GM21576 (cell line): ENCODE measurements at regions not wholly inside any gene's neighbourhood (a gene's known extent, or its start where the extent isn't known, plus 50 kb on each side); places are given as distances from the start of the nearest gene placed in this dataset.
"Not testable (repeated sequence)": the region's sequence is repeated elsewhere in the genome, so short reads cannot be mapped to it uniquely, and the experiment has no call there.

ENCODE experiments used
- ATAC-seq: cut with Tn5 transposase; IDR thresholded peaks from one replicate; pipeline ENCODE4 v1.9.1; 2021; ENCODE audit warnings: mild to moderate bottlenecking, moderate library complexity; ENCODE audit not compliant: unreplicated experiment

DNA sequence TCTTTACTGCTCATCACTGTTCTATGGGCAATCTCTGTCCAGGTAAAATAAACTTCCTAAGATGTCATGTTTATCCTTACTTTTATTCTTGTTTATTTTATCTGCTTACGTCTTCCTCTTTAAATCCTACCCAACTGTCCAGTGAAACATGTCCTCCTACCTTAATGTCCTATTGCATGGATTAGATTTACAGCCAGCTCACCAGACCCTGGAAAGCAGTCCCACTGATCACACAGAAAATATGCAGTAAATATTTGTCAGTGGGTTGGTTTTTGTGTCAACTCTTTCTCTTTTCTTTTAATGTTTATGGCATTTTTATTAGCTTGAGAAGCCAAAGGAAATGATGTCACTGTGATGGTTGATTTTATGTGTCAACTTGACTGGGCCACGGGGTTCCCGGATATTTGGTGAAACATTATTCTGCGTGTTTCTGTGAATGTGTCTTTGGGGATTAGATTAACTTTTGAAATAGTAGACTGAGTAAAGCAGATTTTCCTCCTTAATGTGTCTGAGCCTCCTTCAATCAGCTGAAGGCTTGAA lies 258.3 kb downstream of the SRGAP2C start:
- no peak for ATAC-seq

DNA sequence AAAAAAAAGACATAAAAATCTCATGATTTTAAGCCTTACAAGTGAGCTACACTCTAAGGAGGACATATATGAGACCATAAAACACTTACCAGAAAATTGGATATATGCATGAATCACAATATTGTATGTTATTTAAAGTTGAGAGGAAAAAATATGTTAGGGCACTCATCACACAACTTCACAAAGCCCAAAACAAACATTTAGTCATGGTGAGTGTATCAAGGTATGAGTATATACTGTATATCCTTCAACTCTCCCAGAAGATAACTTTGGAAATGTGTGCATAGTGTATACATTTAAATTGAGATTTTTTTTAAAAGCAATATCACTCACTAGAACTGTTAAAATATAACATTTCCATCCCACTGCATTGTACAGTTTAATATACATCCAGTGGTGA lies 259.3 kb downstream of the SRGAP2C start:
- ATAC-seq = no peak

DNA sequence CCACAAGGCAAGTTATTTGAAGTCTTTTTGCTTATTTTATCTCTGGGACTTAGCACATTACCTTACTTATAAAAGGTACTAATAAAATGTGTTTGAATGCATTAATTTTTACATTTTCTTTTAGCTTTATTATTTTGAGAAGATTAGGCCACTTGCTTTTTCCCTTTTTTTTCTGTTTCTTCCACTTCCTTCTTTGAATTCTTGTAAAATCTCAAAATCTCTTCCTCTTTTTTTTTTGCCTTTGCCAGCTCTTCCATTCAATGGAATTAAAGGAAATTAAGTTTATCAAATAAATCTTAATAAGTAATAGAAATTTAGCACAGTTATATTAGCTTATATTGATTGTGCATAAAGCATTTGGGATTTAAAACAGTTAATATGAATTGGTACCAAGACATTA lies 260.9 kb downstream of the SRGAP2C start:
- ATAC-seq = no peak

GRCh38 chr1:121447280-121447923 lies 262.6 kb downstream of the SRGAP2C start:
- ATAC-seq = not testable (repeated sequence)

DNA sequence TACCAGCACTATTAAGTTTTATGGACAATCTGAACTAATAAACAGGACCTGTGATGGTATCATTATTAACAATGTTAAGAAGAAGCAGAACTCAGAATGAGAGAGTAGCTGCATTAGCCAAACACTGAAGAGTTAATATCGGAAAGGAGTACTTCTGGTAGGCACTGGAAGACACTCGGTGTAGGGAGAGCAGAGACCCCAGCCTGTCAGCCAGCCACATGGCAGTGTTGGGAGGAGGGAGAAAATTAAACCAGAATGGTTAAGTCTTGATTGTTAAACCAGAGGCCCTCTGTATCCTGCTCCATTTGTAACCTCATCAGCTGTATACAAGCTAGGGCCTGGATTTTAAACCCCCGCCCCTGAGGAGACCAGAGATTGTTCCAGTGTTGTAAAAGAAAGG lies 263.3 kb downstream of the SRGAP2C start:
- not testable (repeated sequence) for ATAC-seq

DNA sequence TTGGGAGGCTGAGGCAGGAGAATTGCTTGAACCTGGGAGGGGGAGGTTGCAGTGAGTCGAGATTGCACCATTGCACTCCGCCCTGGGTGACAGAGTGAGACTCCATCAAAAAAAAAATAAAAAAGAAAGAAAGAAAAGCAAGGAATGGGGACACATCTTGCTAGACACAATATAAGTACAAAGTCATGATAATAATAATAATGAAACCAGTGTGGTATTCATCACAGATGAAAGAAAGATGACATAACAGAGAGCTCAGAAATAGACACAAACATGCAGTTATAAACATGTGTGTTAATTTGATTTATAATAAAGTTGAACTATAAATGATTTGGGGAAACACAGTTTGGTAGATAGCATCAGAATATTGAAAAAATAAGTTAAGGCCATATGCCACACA lies 264.1 kb downstream of the SRGAP2C start:
- ATAC-seq = no peak

GRCh38 chr1:121452484-121452883 lies 267.7 kb downstream of the SRGAP2C start:
- ATAC-seq = no peak

GRCh38 chr1:121458291-121459048 lies 273.7 kb downstream of the SRGAP2C start:
- ATAC-seq = peak; percentile 99

- ATAC-seq = no peak
Observed at GRCh38 chr1:121459235-121459634, 274.5 kb downstream of the SRGAP2C start.

DNA sequence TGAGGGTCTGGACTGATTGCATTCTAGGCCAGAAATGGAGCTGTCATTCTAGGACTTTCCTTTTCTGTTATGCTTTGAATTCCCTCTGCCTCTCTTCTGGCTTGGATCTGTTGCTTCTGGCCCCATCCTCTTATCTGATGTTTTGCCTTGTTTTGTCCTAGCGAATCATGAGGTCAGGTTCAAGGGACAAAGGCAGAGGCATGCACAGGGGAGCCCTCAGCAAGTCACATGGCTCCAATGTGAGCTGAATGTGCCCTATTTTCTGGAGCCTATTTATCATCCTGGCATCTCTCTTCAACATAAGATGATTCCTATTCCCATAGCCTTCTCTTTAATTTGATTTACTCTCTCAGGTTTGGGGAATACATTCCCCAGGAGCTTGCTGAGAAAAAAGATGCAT lies 284.6 kb downstream of the SRGAP2C start:
- not testable (repeated sequence) for ATAC-seq

DNA sequence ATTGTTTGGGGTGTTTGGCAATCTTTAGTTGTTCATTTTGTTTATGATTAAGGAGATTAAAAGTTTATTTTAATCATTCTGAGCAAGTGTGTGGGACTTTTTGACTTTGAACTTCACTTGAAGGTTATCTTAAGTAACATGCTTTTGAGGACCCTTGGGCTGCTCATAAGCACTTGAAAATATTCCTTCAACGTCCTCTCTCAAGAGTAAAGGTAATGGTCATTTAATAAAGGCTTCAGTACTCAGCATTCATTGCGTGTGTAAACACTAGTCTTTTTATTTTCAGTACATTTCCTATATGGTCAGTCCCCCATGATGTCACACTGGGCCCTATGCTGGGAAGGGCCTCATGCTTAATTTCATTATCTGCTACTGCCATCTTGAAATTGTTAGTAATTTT lies 285.6 kb downstream of the SRGAP2C start:
- not testable (repeated sequence) for ATAC-seq

GRCh38 chr1:121471523-121471922 lies 286.7 kb downstream of the SRGAP2C start:
- ATAC-seq = peak; percentile 70

GRCh38 chr1:121472017-121472416 lies 287.2 kb downstream of the SRGAP2C start:
- ATAC-seq = no peak

- ATAC-seq = no peak
Observed at GRCh38 chr1:121483234-121483633, 298.5 kb downstream of the SRGAP2C start.

DNA sequence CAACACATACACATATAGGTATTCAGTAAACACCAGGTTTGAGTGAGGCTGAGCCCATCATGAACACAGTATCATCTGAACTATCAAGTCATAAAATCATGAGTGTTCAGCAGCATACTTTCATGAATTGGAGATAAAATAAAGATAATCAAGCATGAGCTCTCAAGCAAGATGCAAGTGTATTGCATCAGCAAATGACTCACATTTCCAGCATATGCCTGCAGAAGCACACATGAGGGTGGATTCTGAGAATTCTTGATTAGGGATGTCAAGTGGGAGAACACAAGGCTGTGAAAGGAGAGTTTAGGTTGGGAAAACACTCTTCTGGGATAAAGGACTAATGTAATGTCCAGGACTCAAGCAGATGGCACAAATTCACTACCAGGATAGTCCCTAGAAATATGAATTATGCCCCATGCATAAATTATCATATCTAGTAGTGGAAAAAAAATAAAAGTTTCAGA lies 299.2 kb downstream of the SRGAP2C start:
- no peak for ATAC-seq

DNA sequence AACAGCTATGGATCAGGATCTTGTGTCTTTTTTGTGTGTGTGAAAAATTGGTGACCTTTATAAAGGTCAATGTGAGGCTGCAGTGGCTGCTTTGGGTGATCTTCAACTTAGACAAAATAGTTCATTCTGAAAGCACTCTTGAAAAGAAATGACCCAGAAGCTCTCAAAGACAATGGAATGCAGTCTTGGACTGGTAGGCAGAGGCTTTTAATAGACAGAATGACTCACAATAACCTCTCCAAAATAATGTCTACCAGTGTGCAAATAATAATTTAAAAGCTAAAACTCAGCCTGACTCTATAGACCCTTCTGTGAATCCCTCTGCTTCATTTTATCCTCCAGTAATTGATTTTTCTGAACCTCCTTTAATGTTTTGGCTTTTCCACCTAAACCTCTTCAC lies 310.0 kb downstream of the SRGAP2C start:
- not testable (repeated sequence) for ATAC-seq

DNA sequence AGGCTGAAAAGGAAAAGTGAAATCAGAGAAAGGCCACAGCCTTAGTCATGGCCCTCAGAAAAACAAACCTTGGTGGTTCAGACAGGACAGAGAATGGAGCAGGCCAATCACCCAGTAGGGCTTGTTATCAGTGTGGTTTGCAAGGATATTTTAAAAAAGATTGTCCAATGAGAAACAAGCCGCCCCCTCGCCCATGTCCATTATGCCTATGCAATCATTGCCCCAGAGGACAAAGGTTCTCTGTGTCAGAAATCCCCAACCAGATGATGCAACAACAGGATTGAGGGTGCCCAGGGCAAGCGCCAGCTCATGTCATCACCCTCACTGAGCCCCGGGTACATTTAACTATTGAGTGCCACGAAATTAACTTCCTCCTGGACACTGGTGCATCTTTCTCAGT lies 326.7 kb downstream of the SRGAP2C start:
- ATAC-seq = not testable (repeated sequence)

- not testable (repeated sequence) for ATAC-seq
Observed at GRCh38 chr1:121511876-121512275, 327.1 kb downstream of the SRGAP2C start.

GRCh38 chr1:121515235-121515634 lies 330.5 kb downstream of the SRGAP2C start:
- ATAC-seq = no peak

DNA sequence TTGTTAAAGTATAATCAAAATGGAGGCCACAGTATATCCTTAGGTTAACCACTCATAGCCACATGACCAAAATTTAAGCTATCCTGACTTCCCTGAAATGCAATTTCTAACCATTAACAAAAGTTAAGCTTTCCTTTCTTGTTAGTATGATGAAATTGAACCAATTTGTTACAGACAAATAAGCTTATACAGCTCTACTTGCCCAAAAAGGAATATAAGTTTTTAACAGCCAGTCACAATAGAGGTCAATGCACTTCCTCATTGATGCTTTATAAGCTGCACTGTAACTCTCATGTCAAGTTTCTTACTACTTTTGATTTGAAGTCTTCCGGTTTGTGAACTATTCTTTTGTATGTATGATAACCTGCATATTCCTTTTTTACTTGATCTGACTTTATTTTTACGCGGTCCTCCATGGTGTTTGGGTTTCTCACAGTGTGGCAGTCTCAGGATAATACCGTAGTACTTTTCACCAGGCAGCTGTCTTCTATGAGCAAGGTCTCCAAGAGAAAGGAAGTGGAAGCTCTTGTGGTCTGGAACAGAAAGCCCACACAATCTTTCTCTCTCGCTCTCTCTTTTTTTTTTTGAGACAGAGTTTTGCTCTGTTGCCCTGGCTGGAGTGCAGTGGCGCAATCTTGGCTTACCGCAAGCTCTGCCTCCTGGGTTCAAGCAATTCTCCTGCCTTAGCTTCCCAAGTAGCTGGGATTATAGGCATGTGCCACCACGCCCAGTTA lies 331.6 kb downstream of the SRGAP2C start:
- peak; percentile 92 for ATAC-seq

DNA sequence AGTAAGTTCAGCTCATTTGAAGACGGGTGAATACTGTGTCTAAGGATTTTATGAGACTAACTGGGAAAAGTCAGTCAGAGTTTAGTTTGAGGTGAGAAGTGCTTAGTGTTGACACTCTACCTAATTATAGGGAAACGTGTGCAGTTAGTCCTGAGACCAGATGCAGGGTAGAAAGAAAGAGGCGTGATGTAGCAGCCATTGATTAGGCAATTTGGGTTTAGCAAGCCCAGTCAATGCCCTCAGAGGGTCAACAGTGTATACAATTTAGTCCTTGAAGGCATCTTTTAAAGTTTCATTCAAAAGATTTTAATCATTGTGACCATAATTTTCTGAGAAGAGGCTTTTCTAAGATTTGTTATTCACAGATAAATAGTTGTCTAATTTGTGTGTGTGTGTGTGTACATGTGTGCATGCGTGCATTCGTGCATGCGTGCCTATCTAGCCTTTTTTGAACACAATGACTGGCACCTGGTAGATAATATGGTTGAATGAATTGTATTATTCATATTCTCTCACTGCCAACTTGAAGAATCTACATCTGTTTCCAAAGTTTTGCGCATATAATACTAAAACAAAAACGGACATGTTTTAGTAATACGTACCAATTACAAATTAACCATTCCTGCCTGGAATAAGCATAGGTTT lies 332.9 kb downstream of the SRGAP2C start:
- ATAC-seq = no peak
